Astrocyte (in vitro differentiated cells and primary cell): ENCODE measurements at regions not wholly inside any gene's neighbourhood (a gene's known extent, or its start where the extent isn't known, plus 50 kb on each side); places are given as distances from the start of the nearest gene placed in this dataset.

Experiments
- DNase-seq: peaks from one replicate; pipeline ENCODE4 v3.0.0-alpha.2; 2010; ENCODE audit warnings: low read depth
- FAIRE-seq: peaks from 2 replicates; lab custom pipeline; 2011; peaks lifted over from hg19 to GRCh38; lab: Jason Lieb, UNC
- H2AFZ ChIP-seq: 2 replicates; pipeline ENCODE4 v1.6.0; 2012; ENCODE audit warnings: low read depth, low read length, inconsistent platforms
- H3K27ac ChIP-seq: 2 replicates; pipeline ENCODE4 v1.5.1; 2011; ENCODE audit warnings: low read depth, low read length, inconsistent platforms
- H3K27me3 ChIP-seq: 2 replicates; pipeline ENCODE4 v1.6.0; 2011; ENCODE audit warnings: low read length, inconsistent platforms; ENCODE audit not compliant: insufficient read depth
- H3K36me3 ChIP-seq: 2 replicates; pipeline ENCODE4 v1.5.1; 2011; ENCODE audit warnings: low read length, inconsistent platforms; ENCODE audit not compliant: insufficient read depth
- H3K4me1 ChIP-seq: 2 replicates; pipeline ENCODE4 v1.5.1; 2011; ENCODE audit warnings: low read length, inconsistent platforms; ENCODE audit not compliant: insufficient read depth
- H3K4me2 ChIP-seq: 2 replicates; pipeline ENCODE4 v1.6.0; 2012; ENCODE audit warnings: low read length, inconsistent platforms
- H3K4me3 ChIP-seq: 2 replicates; pipeline ENCODE4 v1.5.1; 2011; ENCODE audit warnings: low read depth, mild to moderate bottlenecking, low read length, inconsistent platforms; ENCODE audit not compliant: insufficient read depth
- H3K79me2 ChIP-seq: 2 replicates; pipeline ENCODE4 v1.6.0; 2012; ENCODE audit warnings: mild to moderate bottlenecking, low read length, inconsistent platforms; ENCODE audit not compliant: insufficient read depth
- H3K9ac ChIP-seq: 2 replicates; pipeline ENCODE4 v1.6.0; 2012; ENCODE audit warnings: mild to moderate bottlenecking, low read length, inconsistent platforms
- H3K9me3 ChIP-seq: 2 replicates; pipeline ENCODE4 v1.5.1; 2012; ENCODE audit warnings: low read depth, mild to moderate bottlenecking, low read length, inconsistent platforms; ENCODE audit not compliant: insufficient read depth
- H4K20me1 ChIP-seq: 2 replicates; pipeline ENCODE4 v1.6.0; 2012; ENCODE audit warnings: low read length, inconsistent platforms; ENCODE audit not compliant: insufficient read depth
- H3K27ac Mint-ChIP-seq: one replicate; pipeline ENCODE4 v1.8.0; 2021; ENCODE audit warnings: mild to moderate bottlenecking, mixed read lengths; ENCODE audit not compliant: unreplicated experiment
- H3K27me3 Mint-ChIP-seq: one replicate; pipeline ENCODE4 v1.8.0; 2021; ENCODE audit warnings: low read depth, mixed read lengths; ENCODE audit not compliant: unreplicated experiment
- H3K36me3 Mint-ChIP-seq: one replicate; pipeline ENCODE4 v1.8.0; 2021; ENCODE audit warnings: low read depth, mixed read lengths; ENCODE audit not compliant: unreplicated experiment
- H3K4me1 Mint-ChIP-seq: one replicate; pipeline ENCODE4 v1.8.0; 2021; ENCODE audit warnings: low read depth, mixed read lengths; ENCODE audit not compliant: unreplicated experiment
- H3K4me3 Mint-ChIP-seq: one replicate; pipeline ENCODE4 v1.8.0; 2021; ENCODE audit warnings: mild to moderate bottlenecking, moderate library complexity, mixed read lengths; ENCODE audit not compliant: unreplicated experiment
- H3K9me3 Mint-ChIP-seq: one replicate; pipeline ENCODE4 v1.8.0; 2021; ENCODE audit warnings: mild to moderate bottlenecking, mixed read lengths; ENCODE audit not compliant: unreplicated experiment
- CTCF ChIP-seq: IDR thresholded peaks from 2 replicates; pipeline ENCODE4 v1.5.1; 2011; ENCODE audit warnings: low read depth, mild to moderate bottlenecking, inconsistent platforms, low read length, moderate library complexity; ENCODE audit not compliant: insufficient read depth
- EZH2 ChIP-seq: IDR thresholded peaks from 2 replicates; pipeline ENCODE4 v1.6.1; 2012; ENCODE audit warnings: mild to moderate bottlenecking, low read length, inconsistent platforms; ENCODE audit not compliant: insufficient read depth

- FAIRE-seq: no peak
- Histone ChIP-seq H3K27me3 (no peaks in the 10 kb centered on the region), H3K4me1 (no peaks in the 10 kb centered on the region), H2AFZ (no peak overlapping the region), H3K36me3 (no peaks in the 10 kb centered on the region), H4K20me1 (no peaks in the 10 kb centered on the region), H3K79me2 (no peaks in the 10 kb centered on the region), H3K4me2 (no peak overlapping the region), H3K9me3 (no peaks in the 10 kb centered on the region), H3K9ac (no peak overlapping the region), H3K4me3 (no peak overlapping the region), H3K27ac (no peak overlapping the region)
- Mint-ChIP-seq H3K27me3 (peaks cover 2% of the 10 kb centered on the region), H3K9me3 (peaks cover 4% of the 10 kb centered on the region), H3K36me3 (no peaks in the 10 kb centered on the region), H3K4me1 (no peaks in the 10 kb centered on the region), H3K27ac (no peak overlapping the region), H3K4me3 (no peak overlapping the region)
- DNase-seq: no peak
- TF ChIP-seq EZH2: no peak
- TF ChIP-seq CTCF: no peak
These were observed 455.6 kb downstream of the SIPA1L2 start for GRCh38 chr1:232174306-232174705.

GRCh38 chr1:232172563-232172962, 457.4 kb downstream of the SIPA1L2 start:
- no peak overlapping the region for H3K4me3 ChIP-seq
- DNase-seq (no peak), FAIRE-seq (no peak)
- no peaks in the 10 kb centered on the region for H3K36me3 ChIP-seq
- no peak overlapping the region for H2AFZ ChIP-seq
- H3K79me2 ChIP-seq: no peaks in the 10 kb centered on the region
- H3K27me3 ChIP-seq: no peaks in the 10 kb centered on the region
- TF ChIP-seq CTCF (no peak), EZH2 (no peak)
- no peaks in the 10 kb centered on the region for H4K20me1 ChIP-seq
- H3K4me1 ChIP-seq: no peaks in the 10 kb centered on the region
- peaks cover 4% of the 10 kb centered on the region for H3K9me3 Mint-ChIP-seq
- no peak overlapping the region for H3K27ac Mint-ChIP-seq
- peaks cover 2% of the 10 kb centered on the region for H3K27me3 Mint-ChIP-seq
- H3K27ac ChIP-seq: no peak overlapping the region
- no peak overlapping the region for H3K4me3 Mint-ChIP-seq
- H3K9me3 ChIP-seq: no peaks in the 10 kb centered on the region
- no peaks in the 10 kb centered on the region for H3K36me3 Mint-ChIP-seq
- H3K9ac ChIP-seq: no peak overlapping the region
- H3K4me2 ChIP-seq: no peak overlapping the region
- no peaks in the 10 kb centered on the region for H3K4me1 Mint-ChIP-seq

- TF ChIP-seq CTCF: no peak
- TF ChIP-seq EZH2: no peak
- Mint-ChIP-seq H3K27me3 (peaks cover 2% of the 10 kb centered on the region), H3K4me1 (no peaks in the 10 kb centered on the region), H3K36me3 (no peaks in the 10 kb centered on the region), H3K9me3 (peaks cover 7% of the 10 kb centered on the region), H3K27ac (no peak overlapping the region), H3K4me3 (no peak overlapping the region)
- Histone ChIP-seq H3K27ac (no peak overlapping the region), H3K79me2 (no peaks in the 10 kb centered on the region), H3K9ac (no peak overlapping the region), H3K9me3 (no peaks in the 10 kb centered on the region), H4K20me1 (no peaks in the 10 kb centered on the region), H3K4me1 (no peaks in the 10 kb centered on the region), H3K36me3 (no peaks in the 10 kb centered on the region), H3K27me3 (no peaks in the 10 kb centered on the region), H3K4me2 (no peak overlapping the region), H2AFZ (no peak overlapping the region), H3K4me3 (no peak overlapping the region)
- FAIRE-seq (no peak), DNase-seq (no peak)
These were observed 459.0 kb downstream of the SIPA1L2 start for GRCh38 chr1:232170909-232171308.
